Prostate gland (tissue), 2 donors: ENCODE measurements at regions not wholly inside any gene's neighbourhood (a gene's known extent, or its start where the extent isn't known, plus 50 kb on each side); places are given as distances from the start of the nearest gene placed in this dataset.

Source experiments
- DNase-seq: peaks from one replicate; pipeline ENCODE4 v3.0.0-alpha.2; 2019; ENCODE audit warnings: low spot score
- H3K27ac ChIP-seq, 2 donors: fragments of 200-600 bp; sonication (generic); 2 replicates each; pipeline ENCODE4 v1.5.1; 2017 to 2019
- H3K27me3 ChIP-seq: fragments of 200-600 bp; sonication (generic); replicated peaks from 2 replicates; pipeline ENCODE4 v1.5.1; 2019; ENCODE audit not compliant: insufficient read depth
- H3K36me3 ChIP-seq, 2 donors: fragments of 200-600 bp; sonication (generic); 1 replicate in 1 of 2; 2 replicates in 1 of 2; pipeline versions ENCODE4 v1.5.1 to v1.8.1; 2017 to 2019
- H3K4me1 ChIP-seq: fragments of 200-600 bp; sonication (generic); replicated peaks from 2 replicates; pipeline ENCODE4 v1.5.1; 2019
- H3K4me3 ChIP-seq, 2 donors: fragments of 200-600 bp; sonication (generic); 2 replicates each; pipeline ENCODE4 v1.5.1; 2017 to 2019
- H3K9me3 ChIP-seq: fragments of 200-600 bp; sonication (generic); 2 replicates; pipeline ENCODE4 v1.5.1; 2017
- CTCF ChIP-seq, 4 experiments: fragments of 200-600 bp in 2 of 4; fragments of 450-650 bp in 2 of 4; sonication (generic) in 2 of 4; IDR thresholded peaks; 1 replicate in 3 of 4; 2 replicates in 1 of 4; pipeline ENCODE4 v1.5.1; 2016 to 2019; ENCODE audit warnings: antibody characterized with exemption in 4 of 4, mild to moderate bottlenecking in 2 of 4, moderate library complexity in 2 of 4
- POLR2A ChIP-seq: fragments of 450-650 bp; IDR thresholded peaks from one replicate; pipeline ENCODE4 v1.6.1; 2016; ENCODE audit warnings: antibody characterized with exemption, mild to moderate bottlenecking
- POLR2AphosphoS5 ChIP-seq: sonication (generic); formaldehyde crosslinking; IDR thresholded peaks from one replicate; pipeline ENCODE4 v1.6.1; 2017; ENCODE audit warnings: antibody characterized with exemption
- WGBS: methylation state at CpG from one replicate; pipeline ENCODE4 v1.1.5; 2018; 5-methylcytosine and 5-hydroxymethylcytosine counted together
- intact Hi-C: fragments of 100-400 bp; cut with DNase I; formaldehyde crosslinking; loops from one replicate; pipeline ENCODE4 v1.14.2; 2022

- no peaks in the 10 kb centered on the region for H3K9me3 ChIP-seq
- no peak for DNase-seq
- intact Hi-C loops = no loop called here
- TF ChIP-seq POLR2A (no peak), CTCF (IDR thresholded peaks at IDR 0.05) (no peak), POLR2AphosphoS5 (no peak)
- no peaks in the 10 kb centered on the region for H3K36me3 ChIP-seq
- H3K4me1 ChIP-seq = no peaks in the 10 kb centered on the region
- no peak overlapping the region for H3K4me3 ChIP-seq
- H3K27ac ChIP-seq = no peak overlapping the region
- H3K27me3 ChIP-seq = no peaks in the 10 kb centered on the region
These were observed 620.6 kb upstream of the CAMK1G start for GRCh38 chr1:208962867-208963266.

- no peak for DNase-seq
- intact Hi-C loops = no loop called here
- no peaks in the 10 kb centered on the region for H3K9me3 ChIP-seq
- H3K27ac ChIP-seq = no peak overlapping the region
- no peak overlapping the region for H3K4me3 ChIP-seq
- no peaks in the 10 kb centered on the region for H3K36me3 ChIP-seq
- TF ChIP-seq CTCF (IDR thresholded peaks at IDR 0.05) = no peak
- no peak for TF ChIP-seq POLR2A
- no peak for TF ChIP-seq POLR2AphosphoS5
- H3K4me1 ChIP-seq = no peaks in the 10 kb centered on the region
- no peaks in the 10 kb centered on the region for H3K27me3 ChIP-seq
These were observed 618.2 kb upstream of the CAMK1G start for GRCh38 chr1:208965351-208965750.

GRCh38 chr1:208967334-208967733 is 616.2 kb upstream of the CAMK1G start:
- H3K4me3 ChIP-seq = no peak overlapping the region
- H3K4me1 ChIP-seq = no peaks in the 10 kb centered on the region
- TF ChIP-seq CTCF (IDR thresholded peaks at IDR 0.05) (no peak), POLR2A (no peak), POLR2AphosphoS5 (no peak)
- H3K9me3 ChIP-seq = no peaks in the 10 kb centered on the region
- no peak overlapping the region for H3K27ac ChIP-seq
- intact Hi-C loops = no loop called here
- H3K36me3 ChIP-seq = no peaks in the 10 kb centered on the region
- H3K27me3 ChIP-seq = no peaks in the 10 kb centered on the region
- DNase-seq = no peak
- WGBS = 87% methylated on average over 4 of the region's 4 CpGs

GRCh38 chr1:208974717-208975116 is 608.8 kb upstream of the CAMK1G start:
- H3K4me3 ChIP-seq = no peak overlapping the region
- intact Hi-C loops = no loop called here
- H3K27me3 ChIP-seq = no peaks in the 10 kb centered on the region
- TF ChIP-seq POLR2A (no peak), CTCF (IDR thresholded peaks at IDR 0.05) (no peak), POLR2AphosphoS5 (no peak)
- no peaks in the 10 kb centered on the region for H3K36me3 ChIP-seq
- DNase-seq = no peak
- no peaks in the 10 kb centered on the region for H3K4me1 ChIP-seq
- no peak overlapping the region for H3K27ac ChIP-seq
- H3K9me3 ChIP-seq = no peaks in the 10 kb centered on the region
- 81% methylated on average over 4 of the region's 4 CpGs for WGBS

- no peak overlapping the region for H3K27ac ChIP-seq
- no peak for DNase-seq
- intact Hi-C loops = no loop called here
- H3K36me3 ChIP-seq = no peaks in the 10 kb centered on the region
- no peak overlapping the region for H3K4me3 ChIP-seq
- H3K4me1 ChIP-seq = no peaks in the 10 kb centered on the region
- no peaks in the 10 kb centered on the region for H3K27me3 ChIP-seq
- no peak for TF ChIP-seq POLR2A
- no peak for TF ChIP-seq CTCF (IDR thresholded peaks at IDR 0.05)
- TF ChIP-seq POLR2AphosphoS5 = no peak
- WGBS = 94% methylated on average over 2 of the region's 2 CpGs
- no peaks in the 10 kb centered on the region for H3K9me3 ChIP-seq
These were observed 608.1 kb upstream of the CAMK1G start for GRCh38 chr1:208975456-208975855.
